ENCODE measurements at regions not wholly inside any gene's neighbourhood (a gene's known extent, or its start where the extent isn't known, plus 50 kb on each side); places are given as distances from the start of the nearest gene placed in this dataset.
A peak's percentile ranks its signal among the peaks of the same experiment; 100 is the strongest.

DNA sequence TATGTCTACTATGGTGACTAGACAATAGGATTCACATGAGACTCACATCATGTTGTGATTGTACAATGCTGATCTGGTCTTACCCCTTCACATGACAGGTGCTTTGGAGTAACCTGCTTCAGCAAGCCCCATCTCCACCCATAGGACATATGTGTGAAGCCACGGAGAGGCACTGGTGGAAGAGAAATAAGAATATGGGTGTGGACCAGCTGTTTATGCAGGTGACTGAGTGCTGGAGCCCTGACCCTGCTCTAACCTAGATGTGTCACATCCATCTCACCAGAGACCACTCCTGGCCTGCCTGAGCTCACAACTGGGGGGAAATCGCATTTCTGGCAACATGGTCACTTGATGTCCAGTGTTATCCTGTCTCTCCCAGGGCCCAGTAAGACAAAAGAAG lies 119.7 kb downstream of the GGTLC2 start:
- TF ChIP-seq, protein P1, sequence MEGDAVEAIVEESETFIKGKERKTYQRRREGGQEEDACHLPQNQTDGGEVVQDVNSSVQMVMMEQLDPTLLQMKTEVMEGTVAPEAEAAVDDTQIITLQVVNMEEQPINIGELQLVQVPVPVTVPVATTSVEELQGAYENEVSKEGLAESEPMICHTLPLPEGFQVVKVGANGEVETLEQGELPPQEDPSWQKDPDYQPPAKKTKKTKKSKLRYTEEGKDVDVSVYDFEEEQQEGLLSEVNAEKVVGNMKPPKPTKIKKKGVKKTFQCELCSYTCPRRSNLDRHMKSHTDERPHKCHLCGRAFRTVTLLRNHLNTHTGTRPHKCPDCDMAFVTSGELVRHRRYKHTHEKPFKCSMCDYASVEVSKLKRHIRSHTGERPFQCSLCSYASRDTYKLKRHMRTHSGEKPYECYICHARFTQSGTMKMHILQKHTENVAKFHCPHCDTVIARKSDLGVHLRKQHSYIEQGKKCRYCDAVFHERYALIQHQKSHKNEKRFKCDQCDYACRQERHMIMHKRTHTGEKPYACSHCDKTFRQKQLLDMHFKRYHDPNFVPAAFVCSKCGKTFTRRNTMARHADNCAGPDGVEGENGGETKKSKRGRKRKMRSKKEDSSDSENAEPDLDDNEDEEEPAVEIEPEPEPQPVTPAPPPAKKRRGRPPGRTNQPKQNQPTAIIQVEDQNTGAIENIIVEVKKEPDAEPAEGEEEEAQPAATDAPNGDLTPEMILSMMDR (IDR thresholded peaks at IDR 0.05): no peak
- no peak overlapping the region for H3K4me3 ChIP-seq
- no peaks in the 10 kb centered on the region for H3K9me3 ChIP-seq
- intact Hi-C loops (cut with DNase I; ENCODE audit: low total_unique reads): no loop called here
- DNase-seq: no peak
- H3K27ac ChIP-seq: no peak overlapping the region
- H3K27me3 ChIP-seq: peaks cover 0 to 5% of the 10 kb centered on the region in 2 donors
- no peaks in the 10 kb centered on the region for H3K4me1 ChIP-seq
- no peaks in the 10 kb centered on the region for H3K36me3 ChIP-seq

DNA sequence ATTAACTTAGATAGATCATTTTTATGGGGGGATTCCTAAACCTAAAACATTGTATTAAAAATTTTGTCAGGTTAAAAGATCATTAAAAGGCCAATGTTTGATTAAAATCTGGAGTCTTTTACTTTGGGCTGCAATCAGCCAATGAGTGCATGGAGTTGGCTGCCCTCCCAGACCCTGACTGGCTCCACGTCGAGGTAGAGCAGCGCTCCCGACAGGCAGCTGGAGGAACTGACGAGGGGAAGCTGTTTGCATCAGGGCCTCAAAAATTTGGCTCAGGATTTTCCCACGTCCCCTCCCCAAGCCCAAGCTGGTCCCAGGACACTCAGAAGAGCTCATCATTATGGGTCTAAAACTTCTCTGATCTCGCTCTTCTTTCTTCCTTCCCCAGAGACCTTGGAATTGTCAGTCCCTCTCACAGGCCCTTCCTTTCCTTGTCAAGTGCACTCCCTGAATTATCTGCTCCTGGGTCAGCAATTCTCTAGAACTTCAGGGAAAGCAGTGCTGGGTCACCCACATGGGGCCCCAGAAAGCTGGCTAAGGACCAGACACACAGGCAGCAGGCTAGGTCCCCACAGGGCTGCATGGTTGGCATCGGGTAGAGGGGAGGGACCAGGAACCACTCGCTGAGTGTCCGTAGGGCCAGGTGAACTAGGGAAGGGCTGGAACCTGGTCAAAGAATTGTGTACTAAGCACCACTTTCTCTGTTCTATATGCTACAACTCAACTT lies 119.6 kb upstream of the IGLL5 start:
- H3K27me3 ChIP-seq: peaks cover 0 to 9% of the 10 kb centered on the region in 2 donors
- no peak overlapping the region for H3K4me3 ChIP-seq
- intact Hi-C loops (cut with DNase I; ENCODE audit: low total_unique reads): loop anchor here (5.0 kb wide), 1 partner anchor 1721 kb away; the partner anchor contains the start of gene LRRC74B
- H3K36me3 ChIP-seq: no peaks in the 10 kb centered on the region
- DNase-seq: peak in 1 of 2 donors; percentile 41
- no peaks in the 10 kb centered on the region for H3K9me3 ChIP-seq
- no peak overlapping the region for H3K27ac ChIP-seq
- TF ChIP-seq, protein P1 (IDR thresholded peaks at IDR 0.05): no peak
- no peaks in the 10 kb centered on the region for H3K4me1 ChIP-seq

DNA sequence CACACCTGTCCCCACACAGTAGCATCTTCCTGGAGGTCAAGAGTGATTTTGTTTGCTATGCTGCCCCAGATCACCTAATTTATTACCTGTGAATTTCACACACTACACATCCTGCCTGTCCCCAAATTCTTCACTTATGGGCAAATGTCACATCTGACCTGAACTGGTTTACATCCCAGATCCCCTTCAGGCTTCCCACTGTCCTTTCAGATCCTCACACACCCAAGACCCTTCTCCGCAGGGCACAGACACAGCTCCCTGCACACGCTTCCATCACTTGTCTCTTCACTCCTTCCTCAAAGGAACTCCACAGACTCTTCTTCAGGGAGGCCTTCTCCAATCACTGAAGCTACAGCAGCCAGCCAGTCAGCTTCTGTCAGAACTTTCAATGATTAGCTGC lies 118.7 kb upstream of the IGLL5 start:
- Histone ChIP-seq H3K27ac (no peak overlapping the region), H3K9me3 (no peaks in the 10 kb centered on the region), H3K4me1 (no peaks in the 10 kb centered on the region), H3K4me3 (no peak overlapping the region), H3K36me3 (no peaks in the 10 kb centered on the region), H3K27me3 (peaks cover 0 to 15% of the 10 kb centered on the region in 2 donors)
- intact Hi-C loops (cut with DNase I; ENCODE audit: low total_unique reads): loop anchor here (5.0 kb wide), 1 partner anchor 1722 kb away; the partner anchor contains the start of gene LRRC74B
- TF ChIP-seq, protein P1 (IDR thresholded peaks at IDR 0.05): no peak
- DNase-seq: peak in 1 of 2 donors; percentile 13

DNA sequence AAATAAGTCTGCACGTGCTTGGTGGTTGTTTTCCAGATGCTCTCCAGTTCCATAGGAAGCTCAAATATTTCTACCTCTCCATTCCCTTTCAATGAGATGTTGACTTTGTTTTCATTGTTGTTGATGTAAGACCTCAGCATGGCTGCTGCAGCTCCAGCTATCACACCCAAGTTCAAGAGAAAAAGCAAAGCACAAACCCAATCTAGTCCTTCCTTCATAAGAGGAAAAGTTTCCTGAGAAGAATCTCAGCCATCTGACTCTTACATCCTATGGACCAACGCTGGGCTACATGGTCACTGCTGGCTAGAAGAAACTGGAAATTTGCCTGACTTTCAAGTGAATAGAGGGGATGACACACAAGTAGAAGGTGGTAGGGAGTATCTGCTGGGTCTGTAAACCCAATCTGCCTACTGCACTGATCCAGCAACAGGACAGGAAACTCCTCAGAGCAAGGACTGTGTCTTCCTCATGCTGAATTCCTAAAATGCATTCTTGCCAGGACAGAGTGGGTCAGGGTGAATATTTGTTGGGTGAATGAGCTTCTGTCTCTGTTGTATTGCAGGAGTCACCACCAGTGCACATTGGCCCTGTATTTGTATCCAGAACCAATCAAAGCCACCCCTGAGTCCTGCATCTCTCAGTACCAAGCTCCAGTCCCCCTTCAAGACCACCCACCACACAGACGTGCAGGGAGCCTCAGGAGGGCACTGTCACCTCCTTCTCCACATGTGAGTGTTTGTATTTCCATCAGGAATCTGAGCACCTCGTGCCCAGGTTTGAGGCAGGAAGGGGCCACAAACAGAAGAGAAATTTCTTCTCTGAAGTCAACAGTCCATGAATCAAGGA lies 118.0 kb upstream of the IGLL5 start:
- H3K36me3 ChIP-seq: no peaks in the 10 kb centered on the region
- no peaks in the 10 kb centered on the region for H3K4me1 ChIP-seq
- intact Hi-C loops (cut with DNase I; ENCODE audit: low total_unique reads): loop anchor here (5.0 kb wide), 1 partner anchor 1722 kb away; the partner anchor contains the start of gene LRRC74B
- H3K27ac ChIP-seq: no peak overlapping the region
- TF ChIP-seq, protein P1 (IDR thresholded peaks at IDR 0.05): no peak
- peaks cover 0 to 19% of the 10 kb centered on the region in 2 donors for H3K27me3 ChIP-seq
- H3K9me3 ChIP-seq: no peaks in the 10 kb centered on the region
- no peak overlapping the region for H3K4me3 ChIP-seq
- peak in 1 of 2 donors; percentile 13 for DNase-seq

DNA sequence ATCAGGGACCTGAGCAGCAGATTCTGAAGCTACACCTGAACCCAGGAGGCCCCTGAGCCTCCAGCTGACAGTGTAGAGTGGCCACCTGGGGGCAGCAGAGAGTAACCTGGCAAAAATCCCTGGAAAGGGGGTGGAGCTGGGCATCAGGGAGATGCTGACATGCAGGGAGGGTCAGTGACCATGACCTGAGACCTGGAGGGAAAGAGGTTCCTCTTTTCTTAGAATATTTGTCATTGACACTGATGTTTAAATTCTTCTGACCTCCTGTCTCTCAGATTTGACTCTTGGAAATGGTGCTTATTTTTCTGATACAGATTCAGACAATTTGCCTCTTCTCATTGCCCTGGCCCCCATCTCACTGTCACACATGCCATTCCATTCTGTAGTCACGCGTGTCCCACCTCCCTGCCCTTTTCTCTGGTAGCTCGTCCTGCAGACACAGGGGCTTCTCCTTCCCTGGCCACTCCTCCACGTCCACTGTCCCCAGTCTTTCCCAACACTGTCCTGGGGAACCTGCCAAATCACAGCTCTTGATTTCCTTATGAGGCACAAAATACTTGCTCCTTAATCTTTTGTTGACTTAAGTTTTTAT lies 117.2 kb upstream of the IGLL5 start:
- Histone ChIP-seq H3K27me3 (peaks cover 0 to 19% of the 10 kb centered on the region in 2 donors), H3K4me1 (no peaks in the 10 kb centered on the region), H3K4me3 (no peak overlapping the region), H3K27ac (no peak overlapping the region), H3K9me3 (no peaks in the 10 kb centered on the region), H3K36me3 (no peaks in the 10 kb centered on the region)
- intact Hi-C loops (cut with DNase I; ENCODE audit: low total_unique reads): no loop called here
- peak in 1 of 2 donors; percentile 38 for DNase-seq
- TF ChIP-seq, protein P1 (IDR thresholded peaks at IDR 0.05): peak in 1 of 2 experiments; percentile 28
